ENCODE measurements at regions not wholly inside any gene's neighbourhood (a gene's known extent, or its start where the extent isn't known, plus 50 kb on each side); places are given as distances from the start of the nearest gene placed in this dataset.

GRCh38 chr18:56189615-56190014 is 448.8 kb downstream of the TXNL1 start:
- TF ChIP-seq, protein P1, sequence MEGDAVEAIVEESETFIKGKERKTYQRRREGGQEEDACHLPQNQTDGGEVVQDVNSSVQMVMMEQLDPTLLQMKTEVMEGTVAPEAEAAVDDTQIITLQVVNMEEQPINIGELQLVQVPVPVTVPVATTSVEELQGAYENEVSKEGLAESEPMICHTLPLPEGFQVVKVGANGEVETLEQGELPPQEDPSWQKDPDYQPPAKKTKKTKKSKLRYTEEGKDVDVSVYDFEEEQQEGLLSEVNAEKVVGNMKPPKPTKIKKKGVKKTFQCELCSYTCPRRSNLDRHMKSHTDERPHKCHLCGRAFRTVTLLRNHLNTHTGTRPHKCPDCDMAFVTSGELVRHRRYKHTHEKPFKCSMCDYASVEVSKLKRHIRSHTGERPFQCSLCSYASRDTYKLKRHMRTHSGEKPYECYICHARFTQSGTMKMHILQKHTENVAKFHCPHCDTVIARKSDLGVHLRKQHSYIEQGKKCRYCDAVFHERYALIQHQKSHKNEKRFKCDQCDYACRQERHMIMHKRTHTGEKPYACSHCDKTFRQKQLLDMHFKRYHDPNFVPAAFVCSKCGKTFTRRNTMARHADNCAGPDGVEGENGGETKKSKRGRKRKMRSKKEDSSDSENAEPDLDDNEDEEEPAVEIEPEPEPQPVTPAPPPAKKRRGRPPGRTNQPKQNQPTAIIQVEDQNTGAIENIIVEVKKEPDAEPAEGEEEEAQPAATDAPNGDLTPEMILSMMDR (IDR thresholded peaks at IDR 0.05), result no peak
- TF ChIP-seq POLR2A (IDR thresholded peaks at IDR 0.05) (no peak), POLR2AphosphoS5 (IDR thresholded peaks at IDR 0.05) (no peak), EP300 (IDR thresholded peaks at IDR 0.05) (no peak)
